SK-N-SH (cell line): ENCODE measurements at regions not wholly inside any gene's neighbourhood (a gene's known extent, or its start where the extent isn't known, plus 50 kb on each side); places are given as distances from the start of the nearest gene placed in this dataset.

ENCODE experiments used
- FOXM1 ChIP-seq: IDR thresholded peaks from 2 replicates; pipeline ENCODE4 v1.4.0; 2012; ENCODE audit warnings: low read depth, mild to moderate bottlenecking
- POLR2AphosphoS5 ChIP-seq: IDR thresholded peaks from 2 replicates; pipeline ENCODE4 v1.6.1; 2012; ENCODE audit warnings: low read depth, low read length
- TAF1 ChIP-seq: IDR thresholded peaks from 2 replicates; pipeline ENCODE4 v1.6.1; 2012; ENCODE audit warnings: low read depth, mild to moderate bottlenecking, low read length, moderate library complexity, borderline replicate concordance
- TF ChIP-seq, protein P1 (sequence below): fragments of 200-600 bp; sonication (generic); IDR thresholded peaks from 2 replicates; pipeline ENCODE4 v1.6.1; 2017; ENCODE audit warnings: antibody characterized with exemption, mild to moderate bottlenecking, moderate library complexity

DNA sequence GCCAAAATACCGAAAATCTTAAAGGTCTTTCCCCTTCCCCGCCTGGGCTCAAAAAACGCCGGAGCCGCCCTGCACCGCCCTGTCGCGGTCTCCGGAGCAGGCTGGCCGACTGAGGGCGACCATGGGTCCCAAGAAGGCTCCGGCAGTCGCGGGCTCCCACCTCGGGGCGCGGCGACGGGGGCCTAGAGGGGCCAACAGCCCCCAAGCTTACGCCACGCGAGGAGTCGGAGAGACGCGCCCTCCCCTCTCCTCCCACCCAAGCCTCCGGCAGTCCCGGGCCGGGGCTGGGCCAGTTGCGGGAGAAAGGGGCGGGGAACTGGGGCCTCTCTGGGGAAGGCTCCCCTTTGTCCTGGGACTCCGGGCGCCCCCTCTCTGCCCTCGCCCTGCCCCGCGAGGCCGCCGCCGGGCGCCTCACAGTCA is 69.2 kb downstream of the GOLGA8B start:
- TF ChIP-seq, protein P1, sequence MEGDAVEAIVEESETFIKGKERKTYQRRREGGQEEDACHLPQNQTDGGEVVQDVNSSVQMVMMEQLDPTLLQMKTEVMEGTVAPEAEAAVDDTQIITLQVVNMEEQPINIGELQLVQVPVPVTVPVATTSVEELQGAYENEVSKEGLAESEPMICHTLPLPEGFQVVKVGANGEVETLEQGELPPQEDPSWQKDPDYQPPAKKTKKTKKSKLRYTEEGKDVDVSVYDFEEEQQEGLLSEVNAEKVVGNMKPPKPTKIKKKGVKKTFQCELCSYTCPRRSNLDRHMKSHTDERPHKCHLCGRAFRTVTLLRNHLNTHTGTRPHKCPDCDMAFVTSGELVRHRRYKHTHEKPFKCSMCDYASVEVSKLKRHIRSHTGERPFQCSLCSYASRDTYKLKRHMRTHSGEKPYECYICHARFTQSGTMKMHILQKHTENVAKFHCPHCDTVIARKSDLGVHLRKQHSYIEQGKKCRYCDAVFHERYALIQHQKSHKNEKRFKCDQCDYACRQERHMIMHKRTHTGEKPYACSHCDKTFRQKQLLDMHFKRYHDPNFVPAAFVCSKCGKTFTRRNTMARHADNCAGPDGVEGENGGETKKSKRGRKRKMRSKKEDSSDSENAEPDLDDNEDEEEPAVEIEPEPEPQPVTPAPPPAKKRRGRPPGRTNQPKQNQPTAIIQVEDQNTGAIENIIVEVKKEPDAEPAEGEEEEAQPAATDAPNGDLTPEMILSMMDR = no peak; the same call in 1 of the 2 replicates
- TF ChIP-seq TAF1 (no peak), FOXM1 (no peak), POLR2AphosphoS5 (no peak)
